Activated CD4-positive, alpha-beta T cell treated with anti-CD3 and anti-CD28 coated beads, Interleukin-2, amount 50 U/mL, for 48 hours (primary cell): ENCODE measurements at regions not wholly inside any gene's neighbourhood (a gene's known extent, or its start where the extent isn't known, plus 50 kb on each side); places are given as distances from the start of the nearest gene placed in this dataset.
A peak's percentile ranks its signal among the peaks of the same experiment; 100 is the strongest.

Experiments used
- DNase-seq, 2 experiments: peaks; one replicate each; pipeline ENCODE4 v3.0.0-alpha.2; 2020

DNA sequence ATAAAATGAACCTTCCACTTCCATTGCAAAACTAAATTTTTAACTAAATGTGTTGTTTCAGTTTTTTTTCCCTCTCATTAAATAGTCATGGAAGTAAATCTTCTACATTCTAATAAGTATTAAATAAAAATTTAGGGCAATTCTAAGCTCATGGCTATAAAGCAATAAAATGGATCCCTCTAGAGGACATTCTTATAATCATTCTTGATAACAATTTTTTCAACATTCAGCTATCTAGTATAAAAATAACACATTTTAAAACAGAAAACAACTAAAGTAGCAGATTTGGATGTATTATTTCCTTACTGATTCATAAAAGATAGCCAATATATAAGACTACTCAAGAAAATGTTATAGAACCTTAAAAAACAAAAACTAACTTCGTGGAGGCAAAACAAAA is 393.1 kb downstream of the PLOD2 start:
- no peak for DNase-seq

DNA sequence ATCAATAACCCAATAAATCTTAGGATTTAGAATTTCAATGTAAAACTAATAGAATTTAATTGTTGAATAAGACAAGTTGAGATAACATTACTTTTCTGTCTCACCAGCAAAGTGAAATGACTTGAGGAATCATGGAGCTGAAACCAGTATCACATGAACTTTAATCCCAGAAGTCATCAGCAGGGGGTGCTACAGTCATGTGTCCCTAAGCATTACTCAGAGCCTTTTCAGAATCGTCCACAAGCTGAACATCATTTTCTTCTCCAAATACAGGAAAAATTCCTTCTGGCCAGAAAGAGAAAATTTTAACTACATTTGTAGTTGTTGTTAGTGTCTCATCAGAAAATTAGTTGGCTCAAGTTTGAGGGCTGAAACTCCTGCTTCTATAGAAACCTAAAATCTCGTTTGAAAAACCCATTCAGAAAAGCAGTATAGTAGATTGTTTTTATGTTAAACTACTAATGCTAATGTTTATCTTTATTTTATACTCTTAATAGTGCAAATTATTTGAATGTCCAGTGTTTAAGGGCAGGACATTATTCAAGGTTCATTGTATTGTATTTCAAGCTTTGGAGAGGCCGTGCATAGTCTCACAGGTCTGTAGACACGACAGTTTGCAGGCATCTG is 384.1 kb downstream of the PLOD2 start:
- DNase-seq, result peak; percentile 3 to 7

GRCh38 chr3:145780301-145780700 is 380.7 kb downstream of the PLOD2 start:
- no peak for DNase-seq

GRCh38 chr3:145785668-145786067 is 375.3 kb downstream of the PLOD2 start:
- DNase-seq, result no peak

GRCh38 chr3:145798007-145798406 is 363.0 kb downstream of the PLOD2 start:
- DNase-seq, result no peak

- no peak for DNase-seq
Measured at GRCh38 chr3:145798696-145799537, 362.1 kb downstream of the PLOD2 start.

DNA sequence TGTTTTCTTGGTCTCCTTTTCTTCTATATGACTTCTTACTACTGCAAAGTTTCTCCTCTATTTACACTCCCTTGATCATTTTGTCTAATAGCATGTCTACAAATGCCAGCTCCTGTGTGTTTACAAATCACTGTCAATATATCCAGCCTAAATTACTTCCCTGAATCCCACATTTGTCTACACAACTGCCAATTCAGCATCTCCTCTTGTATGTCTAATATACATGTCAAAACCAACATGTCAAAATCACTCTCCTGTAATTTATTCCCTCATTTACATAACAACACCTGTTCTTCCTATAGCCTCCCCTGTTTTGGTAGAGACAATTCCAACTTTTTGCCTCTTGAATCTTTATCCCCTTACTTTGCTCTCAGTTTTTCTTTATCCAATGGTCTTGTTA is 359.3 kb downstream of the PLOD2 start:
- no peak for DNase-seq

DNA sequence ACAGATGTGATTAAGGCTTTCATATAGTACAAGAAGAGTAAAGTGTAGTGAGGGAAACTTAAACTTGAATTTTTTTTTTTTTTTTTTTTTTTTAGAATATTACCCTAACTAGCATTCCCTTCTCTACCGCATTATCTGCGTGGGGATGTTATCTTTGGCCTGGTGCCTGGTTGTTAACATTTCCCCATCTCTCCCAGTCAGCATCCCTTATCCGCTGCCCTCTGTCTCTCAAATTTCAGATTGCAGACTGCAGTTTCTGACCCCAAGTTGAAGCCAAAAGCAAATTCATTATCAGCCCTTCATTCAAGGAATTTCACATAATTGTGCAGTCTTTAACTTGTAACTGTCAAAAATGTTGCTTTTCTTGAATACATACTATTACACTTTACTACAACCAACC is 353.0 kb downstream of the PLOD2 start:
- DNase-seq, result no peak

- DNase-seq, result no peak
Measured at GRCh38 chr3:145812391-145812790, 348.6 kb downstream of the PLOD2 start.

DNA sequence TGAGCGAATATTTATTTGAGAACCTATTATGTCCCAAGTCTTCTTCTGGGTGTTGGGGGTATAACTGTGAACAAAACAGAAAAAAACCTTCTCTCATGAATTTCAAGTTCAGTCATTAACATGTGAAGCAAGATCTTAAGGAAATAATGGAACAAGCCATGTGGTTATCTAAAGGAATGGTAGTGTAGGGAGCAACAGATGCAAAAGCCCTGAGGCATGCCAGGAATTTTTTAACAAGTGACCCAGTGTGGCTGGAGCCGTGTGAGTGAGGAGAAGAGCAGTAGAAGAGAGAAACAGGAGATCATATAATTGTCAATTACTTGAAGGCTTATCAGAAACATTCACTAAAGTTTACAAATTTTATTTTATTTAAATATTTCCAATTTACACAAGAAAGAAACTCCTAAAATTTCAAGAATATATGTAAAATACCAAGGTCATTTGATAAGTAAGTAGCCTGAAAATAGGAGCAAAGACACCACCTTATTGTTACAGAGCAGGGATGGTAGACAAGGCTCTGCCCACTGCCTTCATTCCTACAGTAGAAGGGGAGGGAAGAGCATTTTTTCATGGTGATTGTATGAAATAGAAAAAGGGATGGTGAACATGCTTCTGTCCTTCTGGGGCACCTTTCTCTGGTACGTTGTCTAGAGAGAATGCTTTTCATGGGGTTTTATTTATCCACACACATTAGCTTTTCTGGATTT is 345.1 kb downstream of the PLOD2 start:
- no peak for DNase-seq

- no peak for DNase-seq
Measured at GRCh38 chr3:145817870-145818483, 343.0 kb downstream of the PLOD2 start.

DNA sequence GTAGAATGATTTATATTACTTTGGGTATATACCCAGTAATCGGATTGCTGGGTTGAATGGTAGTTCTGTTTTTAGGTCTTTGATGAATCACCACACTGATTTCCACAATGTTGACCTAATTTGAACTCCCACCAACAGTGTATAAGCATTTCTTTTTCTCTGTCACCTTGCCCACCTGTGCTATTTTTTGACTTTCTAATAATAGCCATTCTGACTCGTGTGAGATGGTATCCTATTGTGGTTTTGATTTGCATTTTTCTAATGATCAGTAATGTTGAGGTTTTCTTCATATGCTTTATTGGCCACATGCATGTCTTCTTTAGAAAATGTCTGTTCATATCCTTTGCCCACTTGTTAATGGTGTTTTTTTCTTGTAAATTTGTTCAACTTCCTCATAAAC is 340.8 kb downstream of the PLOD2 start:
- no peak for DNase-seq

DNA sequence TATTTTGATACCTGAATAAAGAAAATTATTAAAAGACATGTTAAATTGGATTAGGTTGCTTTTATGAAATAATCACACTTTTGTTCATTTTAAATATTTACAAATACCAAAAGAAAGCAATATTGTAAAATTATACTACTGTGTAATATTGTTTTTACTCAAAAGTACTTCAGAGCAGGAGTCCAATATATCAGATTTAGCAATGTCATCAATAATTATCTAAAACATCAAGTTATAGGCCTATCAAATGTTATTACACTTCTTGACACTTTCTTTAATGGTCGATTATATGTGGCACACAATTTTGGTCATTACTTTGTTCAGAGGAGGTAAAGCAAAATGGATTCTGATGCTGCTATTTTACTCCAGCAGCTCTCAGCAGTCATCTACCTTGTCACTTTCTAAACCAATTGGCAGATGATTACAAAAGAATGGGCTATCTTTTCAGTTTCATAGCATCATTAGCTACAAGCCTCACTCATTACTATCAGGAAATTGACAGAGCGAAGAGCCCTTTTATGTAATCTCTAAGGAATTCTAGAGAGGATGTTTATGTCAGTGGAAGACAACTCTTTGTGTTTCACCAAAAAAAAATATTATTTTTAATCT is 318.6 kb downstream of the PLOD2 start:
- no peak for DNase-seq

GRCh38 chr3:145843561-145843960 is 317.4 kb downstream of the PLOD2 start:
- no peak for DNase-seq

DNA sequence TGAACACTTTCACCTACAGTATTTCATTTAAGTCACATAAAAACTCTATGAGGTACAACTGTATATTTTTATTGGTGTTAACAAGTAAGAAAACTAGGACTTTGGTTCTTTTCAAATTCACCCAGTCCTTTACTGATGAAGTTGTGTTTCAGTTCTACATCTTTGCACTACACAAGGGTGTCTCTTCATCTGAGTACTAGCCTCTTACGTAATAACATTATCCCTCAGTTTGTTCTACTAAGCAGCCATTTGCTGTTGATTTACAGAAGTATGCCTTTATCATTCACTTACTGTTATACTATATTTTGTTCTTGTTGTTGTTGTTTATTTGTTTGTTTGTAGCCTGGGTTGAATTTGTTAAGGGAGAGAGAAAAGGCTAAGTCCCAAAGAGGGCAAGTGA is 311.9 kb downstream of the PLOD2 start:
- DNase-seq, result no peak

DNA sequence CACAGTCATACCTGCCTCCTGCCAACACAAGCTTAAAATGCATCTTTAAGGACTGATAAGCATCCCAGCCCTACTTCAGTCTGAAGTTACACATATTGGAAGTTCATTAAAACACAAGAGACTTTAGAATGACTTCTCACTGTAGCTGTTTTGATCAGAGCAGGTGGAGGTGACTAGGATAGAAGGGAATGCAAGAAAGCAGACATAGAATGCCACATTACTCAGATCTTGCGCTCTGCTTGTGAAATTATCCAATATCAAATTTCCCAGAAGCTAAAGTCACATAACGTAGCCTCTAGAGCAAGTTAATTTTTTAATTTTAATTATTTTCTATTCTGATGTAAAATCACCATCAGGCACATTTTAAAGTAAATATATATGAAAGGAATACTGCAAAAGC is 306.5 kb downstream of the PLOD2 start:
- DNase-seq, result no peak

- no peak for DNase-seq
Measured at GRCh38 chr3:145857956-145858355, 303.0 kb downstream of the PLOD2 start.

DNA sequence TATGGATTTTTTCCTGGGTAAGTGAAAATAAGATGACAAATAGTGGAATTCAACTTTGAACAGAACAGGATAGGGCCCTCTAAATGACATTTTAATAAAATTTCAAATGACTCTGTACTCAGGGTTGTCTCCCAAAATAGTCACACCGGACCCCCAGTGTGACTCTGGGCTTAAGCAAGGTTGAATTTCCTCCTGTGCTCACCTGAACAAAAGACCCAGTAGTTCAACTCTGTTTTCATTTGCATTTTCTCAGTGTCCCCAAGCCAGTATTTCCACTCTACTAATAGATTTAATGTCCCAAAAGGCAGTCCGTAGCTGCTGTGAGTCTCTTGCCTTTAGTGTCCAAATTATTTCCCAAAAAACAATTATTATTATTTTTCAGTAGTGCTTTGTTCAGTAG is 296.6 kb downstream of the PLOD2 start:
- DNase-seq, result no peak

- DNase-seq, result no peak
Measured at GRCh38 chr3:145865399-145866018, 295.5 kb downstream of the PLOD2 start.

DNA sequence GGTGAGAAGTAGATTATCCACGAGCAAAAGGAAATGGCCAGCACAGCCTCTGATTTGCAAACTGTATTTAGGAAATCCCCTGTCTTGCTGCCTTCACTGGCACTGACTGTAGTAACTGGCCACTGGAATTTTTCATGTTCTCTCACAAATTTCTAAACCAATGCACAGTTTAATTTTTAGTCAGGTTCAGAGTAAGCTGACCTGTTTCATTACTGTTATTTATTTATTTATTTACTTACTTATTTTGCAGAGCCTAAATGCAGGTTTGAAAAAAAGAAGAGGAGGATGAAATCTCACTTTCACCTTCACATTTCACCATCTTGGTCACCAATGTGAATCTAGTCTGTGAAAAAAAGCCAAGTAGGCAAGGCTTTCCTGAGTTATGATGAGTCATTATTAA is 291.0 kb downstream of the PLOD2 start:
- no peak for DNase-seq

DNA sequence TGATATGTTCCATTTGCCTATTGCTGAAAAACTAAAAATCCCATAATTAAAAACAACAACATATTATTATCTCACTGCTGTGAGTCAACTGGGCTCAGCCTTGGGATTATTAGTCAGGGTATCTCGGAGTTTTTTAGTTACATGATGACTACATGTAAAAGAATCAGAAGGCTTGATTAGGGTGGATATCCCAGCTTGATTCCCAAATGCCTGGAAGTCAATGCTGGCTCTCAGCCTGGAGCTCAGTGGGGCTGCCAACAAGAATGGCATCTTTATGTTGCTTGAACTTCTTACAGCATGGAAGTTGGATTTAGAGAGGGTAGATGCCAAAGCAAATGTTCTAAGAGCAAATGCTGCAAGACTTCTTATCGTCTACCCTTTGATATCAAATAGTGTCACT is 278.5 kb downstream of the PLOD2 start:
- no peak for DNase-seq

DNA sequence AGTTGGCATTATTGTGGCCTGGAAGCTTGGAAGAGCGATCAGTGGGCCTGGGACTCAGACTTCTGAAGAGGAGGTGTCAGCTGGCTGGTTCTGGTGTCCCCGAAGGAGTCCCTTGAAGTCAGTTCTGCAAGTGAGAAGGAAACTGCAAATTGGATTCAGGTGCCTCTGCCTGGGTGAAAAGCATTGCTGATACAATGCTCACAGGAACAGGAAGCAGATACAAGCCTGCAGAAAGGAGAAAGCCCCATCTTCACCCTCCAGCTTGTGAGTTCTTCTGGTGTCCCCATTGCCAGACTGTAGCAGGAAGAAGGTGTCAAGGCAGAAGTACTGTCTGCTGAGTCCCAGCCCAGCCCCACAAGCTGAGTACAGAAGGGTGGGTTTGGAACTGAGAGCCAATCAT is 271.3 kb downstream of the PLOD2 start:
- no peak for DNase-seq

- no peak for DNase-seq
Measured at GRCh38 chr3:145892869-145893268, 268.1 kb downstream of the PLOD2 start.
